ENCODE measurements at regions not wholly inside any gene's neighbourhood (a gene's known extent, or its start where the extent isn't known, plus 50 kb on each side); places are given as distances from the start of the nearest gene placed in this dataset.
"Not testable (repeated sequence)": the region's sequence is repeated elsewhere in the genome, so short reads cannot be mapped to it uniquely, and the experiment has no call there.

- TF ChIP-seq POU2F2 (IDR thresholded peaks at IDR 0.05; ENCODE audit: low read depth, low read length): no peak
- TF ChIP-seq PAX5 (IDR thresholded peaks at IDR 0.05; ENCODE audit: insufficient read depth, low read length, severe bottlenecking): no peak
- no peak for TF ChIP-seq POLR2AphosphoS5 (IDR thresholded peaks at IDR 0.05; ENCODE audit: low read depth, low read length)
- TF ChIP-seq TAF1 (IDR thresholded peaks at IDR 0.05; ENCODE audit: low read depth, low read length): no peak
- TF ChIP-seq SPI1 (IDR thresholded peaks at IDR 0.05; ENCODE audit: low read depth, low read length): no peak
- FAIRE-seq: no peak
- DNase-seq (ENCODE audit: insufficient read length, low spot score): no peak
These were observed 101.2 kb downstream of the SLC35B3 start for GRCh38 chr6:8334113-8334512.

GRCh38 chr6:8329562-8329961, 105.8 kb downstream of the SLC35B3 start:
- DNase-seq (ENCODE audit: insufficient read length, low spot score) (no peak), FAIRE-seq (no peak)
- TF ChIP-seq TAF1 (IDR thresholded peaks at IDR 0.05; ENCODE audit: low read depth, low read length) (no peak), POU2F2 (IDR thresholded peaks at IDR 0.05; ENCODE audit: low read depth, low read length) (no peak), PAX5 (IDR thresholded peaks at IDR 0.05; ENCODE audit: insufficient read depth, low read length, severe bottlenecking) (no peak), SPI1 (IDR thresholded peaks at IDR 0.05; ENCODE audit: low read depth, low read length) (no peak), POLR2AphosphoS5 (IDR thresholded peaks at IDR 0.05; ENCODE audit: low read depth, low read length) (no peak), POLR2A (IDR thresholded peaks at IDR 0.05; ENCODE audit: low read depth, low read length) (no peak)

- TF ChIP-seq TAF1 (IDR thresholded peaks at IDR 0.05; ENCODE audit: low read depth, low read length) (no peak), POLR2AphosphoS5 (IDR thresholded peaks at IDR 0.05; ENCODE audit: low read depth, low read length) (no peak), PAX5 (IDR thresholded peaks at IDR 0.05; ENCODE audit: insufficient read depth, low read length, severe bottlenecking) (no peak), POLR2A (IDR thresholded peaks at IDR 0.05; ENCODE audit: low read depth, low read length) (no peak), POU2F2 (IDR thresholded peaks at IDR 0.05; ENCODE audit: low read depth, low read length) (no peak), SPI1 (IDR thresholded peaks at IDR 0.05; ENCODE audit: low read depth, low read length) (no peak)
- no peak for DNase-seq (ENCODE audit: insufficient read length, low spot score)
- no peak for FAIRE-seq
These were observed 109.6 kb downstream of the SLC35B3 start for GRCh38 chr6:8325743-8326142.

GRCh38 chr6:8322659-8323058, 112.7 kb downstream of the SLC35B3 start:
- no peak for TF ChIP-seq SPI1 (IDR thresholded peaks at IDR 0.05; ENCODE audit: low read depth, low read length)
- TF ChIP-seq POU2F2 (IDR thresholded peaks at IDR 0.05; ENCODE audit: low read depth, low read length): no peak
- TF ChIP-seq POLR2AphosphoS5 (IDR thresholded peaks at IDR 0.05; ENCODE audit: low read depth, low read length): no peak
- no peak for TF ChIP-seq PAX5 (IDR thresholded peaks at IDR 0.05; ENCODE audit: insufficient read depth, low read length, severe bottlenecking)
- TF ChIP-seq TAF1 (IDR thresholded peaks at IDR 0.05; ENCODE audit: low read depth, low read length): no peak
- TF ChIP-seq POLR2A (IDR thresholded peaks at IDR 0.05; ENCODE audit: low read depth, low read length): no peak
- no peak for DNase-seq (ENCODE audit: insufficient read length, low spot score)
- FAIRE-seq: no peak

- DNase-seq (ENCODE audit: insufficient read length, low spot score) (no peak), FAIRE-seq (no peak)
- TF ChIP-seq POLR2AphosphoS5 (IDR thresholded peaks at IDR 0.05; ENCODE audit: low read depth, low read length) (no peak), POLR2A (IDR thresholded peaks at IDR 0.05; ENCODE audit: low read depth, low read length) (no peak), PAX5 (IDR thresholded peaks at IDR 0.05; ENCODE audit: insufficient read depth, low read length, severe bottlenecking) (no peak), SPI1 (IDR thresholded peaks at IDR 0.05; ENCODE audit: low read depth, low read length) (no peak), TAF1 (IDR thresholded peaks at IDR 0.05; ENCODE audit: low read depth, low read length) (no peak), POU2F2 (IDR thresholded peaks at IDR 0.05; ENCODE audit: low read depth, low read length) (no peak)
These were observed 113.5 kb downstream of the SLC35B3 start for GRCh38 chr6:8321671-8322404.

GRCh38 chr6:8315154-8315553, 120.2 kb downstream of the SLC35B3 start:
- TF ChIP-seq PAX5 (IDR thresholded peaks at IDR 0.05; ENCODE audit: insufficient read depth, low read length, severe bottlenecking) (no peak), POLR2AphosphoS5 (IDR thresholded peaks at IDR 0.05; ENCODE audit: low read depth, low read length) (no peak), POU2F2 (IDR thresholded peaks at IDR 0.05; ENCODE audit: low read depth, low read length) (no peak), TAF1 (IDR thresholded peaks at IDR 0.05; ENCODE audit: low read depth, low read length) (no peak), SPI1 (IDR thresholded peaks at IDR 0.05; ENCODE audit: low read depth, low read length) (no peak), POLR2A (IDR thresholded peaks at IDR 0.05; ENCODE audit: low read depth, low read length) (no peak)
- no peak for FAIRE-seq
- no peak for DNase-seq (ENCODE audit: insufficient read length, low spot score)

- no peak for FAIRE-seq
- TF ChIP-seq TAF1 (IDR thresholded peaks at IDR 0.05; ENCODE audit: low read depth, low read length) (no peak), POLR2A (IDR thresholded peaks at IDR 0.05; ENCODE audit: low read depth, low read length) (no peak), POLR2AphosphoS5 (IDR thresholded peaks at IDR 0.05; ENCODE audit: low read depth, low read length) (no peak), SPI1 (IDR thresholded peaks at IDR 0.05; ENCODE audit: low read depth, low read length) (no peak), PAX5 (IDR thresholded peaks at IDR 0.05; ENCODE audit: insufficient read depth, low read length, severe bottlenecking) (no peak), POU2F2 (IDR thresholded peaks at IDR 0.05; ENCODE audit: low read depth, low read length) (no peak)
- DNase-seq (ENCODE audit: insufficient read length, low spot score): no peak
These were observed 133.8 kb downstream of the SLC35B3 start for GRCh38 chr6:8301502-8301901.

GRCh38 chr6:8299034-8299433, 136.3 kb downstream of the SLC35B3 start:
- FAIRE-seq (no peak), DNase-seq (ENCODE audit: insufficient read length, low spot score) (no peak)
- no peak for TF ChIP-seq SPI1 (IDR thresholded peaks at IDR 0.05; ENCODE audit: low read depth, low read length)
- TF ChIP-seq TAF1 (IDR thresholded peaks at IDR 0.05; ENCODE audit: low read depth, low read length): no peak
- no peak for TF ChIP-seq POU2F2 (IDR thresholded peaks at IDR 0.05; ENCODE audit: low read depth, low read length)
- TF ChIP-seq POLR2AphosphoS5 (IDR thresholded peaks at IDR 0.05; ENCODE audit: low read depth, low read length): no peak
- no peak for TF ChIP-seq PAX5 (IDR thresholded peaks at IDR 0.05; ENCODE audit: insufficient read depth, low read length, severe bottlenecking)
- TF ChIP-seq POLR2A (IDR thresholded peaks at IDR 0.05; ENCODE audit: low read depth, low read length): no peak

GRCh38 chr6:8282946-8283345, 152.4 kb downstream of the SLC35B3 start:
- not testable (repeated sequence) for FAIRE-seq; DNase-seq (ENCODE audit: insufficient read length, low spot score)

GRCh38 chr6:8282380-8282779, 153.0 kb downstream of the SLC35B3 start:
- no peak for DNase-seq (ENCODE audit: insufficient read length, low spot score)
- TF ChIP-seq TAF1 (IDR thresholded peaks at IDR 0.05; ENCODE audit: low read depth, low read length): no peak
- no peak for TF ChIP-seq POLR2AphosphoS5 (IDR thresholded peaks at IDR 0.05; ENCODE audit: low read depth, low read length)
- TF ChIP-seq POLR2A (IDR thresholded peaks at IDR 0.05; ENCODE audit: low read depth, low read length): no peak
- TF ChIP-seq PAX5 (IDR thresholded peaks at IDR 0.05; ENCODE audit: insufficient read depth, low read length, severe bottlenecking): no peak
- no peak for TF ChIP-seq SPI1 (IDR thresholded peaks at IDR 0.05; ENCODE audit: low read depth, low read length)
- no peak for TF ChIP-seq POU2F2 (IDR thresholded peaks at IDR 0.05; ENCODE audit: low read depth, low read length)
- no peak for FAIRE-seq
